ENCODE measurements at regions not wholly inside any gene's neighbourhood (a gene's known extent, or its start where the extent isn't known, plus 50 kb on each side); places are given as distances from the start of the nearest gene placed in this dataset.

DNA sequence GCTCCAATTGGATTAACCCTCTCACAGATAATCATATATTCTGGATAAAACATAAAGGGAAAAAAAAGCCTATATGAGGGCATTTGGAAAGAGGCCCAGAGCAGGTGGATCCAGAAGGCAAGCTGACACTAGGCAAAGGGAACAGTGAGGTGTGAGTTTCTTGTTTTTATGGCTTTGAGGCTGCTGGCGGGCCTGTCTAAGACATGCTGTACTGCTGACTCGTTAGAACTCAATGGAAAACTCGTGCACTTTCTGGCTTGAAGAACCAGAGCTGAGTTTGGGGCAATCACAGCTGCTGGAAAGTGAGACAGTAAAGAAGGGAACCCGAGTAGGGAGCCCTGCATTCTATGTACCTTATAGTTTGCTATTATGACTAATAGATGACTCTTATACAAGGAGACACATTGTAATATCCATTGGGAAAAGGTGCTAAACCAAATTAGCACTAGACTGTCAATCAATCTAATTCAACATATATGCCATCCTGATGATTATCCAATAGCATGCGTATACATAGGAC lies 637.1 kb downstream of the GATA3 start:
- TF ChIP-seq, protein P1, sequence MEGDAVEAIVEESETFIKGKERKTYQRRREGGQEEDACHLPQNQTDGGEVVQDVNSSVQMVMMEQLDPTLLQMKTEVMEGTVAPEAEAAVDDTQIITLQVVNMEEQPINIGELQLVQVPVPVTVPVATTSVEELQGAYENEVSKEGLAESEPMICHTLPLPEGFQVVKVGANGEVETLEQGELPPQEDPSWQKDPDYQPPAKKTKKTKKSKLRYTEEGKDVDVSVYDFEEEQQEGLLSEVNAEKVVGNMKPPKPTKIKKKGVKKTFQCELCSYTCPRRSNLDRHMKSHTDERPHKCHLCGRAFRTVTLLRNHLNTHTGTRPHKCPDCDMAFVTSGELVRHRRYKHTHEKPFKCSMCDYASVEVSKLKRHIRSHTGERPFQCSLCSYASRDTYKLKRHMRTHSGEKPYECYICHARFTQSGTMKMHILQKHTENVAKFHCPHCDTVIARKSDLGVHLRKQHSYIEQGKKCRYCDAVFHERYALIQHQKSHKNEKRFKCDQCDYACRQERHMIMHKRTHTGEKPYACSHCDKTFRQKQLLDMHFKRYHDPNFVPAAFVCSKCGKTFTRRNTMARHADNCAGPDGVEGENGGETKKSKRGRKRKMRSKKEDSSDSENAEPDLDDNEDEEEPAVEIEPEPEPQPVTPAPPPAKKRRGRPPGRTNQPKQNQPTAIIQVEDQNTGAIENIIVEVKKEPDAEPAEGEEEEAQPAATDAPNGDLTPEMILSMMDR (IDR thresholded peaks at IDR 0.05; ENCODE audit: insufficient read depth, low read length, poor library complexity, severe bottlenecking) = no peak
- no peak for TF ChIP-seq EZH2phosphoT487 (conservative IDR thresholded peaks at IDR 0.05; ENCODE audit: low read length)
